ENCODE measurements at regions not wholly inside any gene's neighbourhood (a gene's known extent, or its start where the extent isn't known, plus 50 kb on each side); places are given as distances from the start of the nearest gene placed in this dataset.

- no peak for TF ChIP-seq CTCF (IDR thresholded peaks at IDR 0.05; ENCODE audit: control extremely low read depth, extremely low read depth)
- no peaks in the 10 kb centered on the region for H3K27me3 ChIP-seq (ENCODE audit: control insufficient read depth in 3 of 3, insufficient read depth in 3 of 3, low read length in 2 of 3)
- no peaks in the 10 kb centered on the region for H3K4me1 ChIP-seq (ENCODE audit: control insufficient read depth in 5 of 5, insufficient read depth in 5 of 5, low read length in 5 of 5)
- H3K36me3 ChIP-seq (ENCODE audit: control insufficient read depth in 4 of 4, insufficient read depth in 4 of 4, low read length in 4 of 4), result no peaks in the 10 kb centered on the region
- H3K4me3 ChIP-seq, result no peak overlapping the region
- no peaks in the 10 kb centered on the region for H3K9me3 ChIP-seq (ENCODE audit: control insufficient read depth in 4 of 4, insufficient read depth in 3 of 4, low read length in 3 of 4)
- DNase-seq, result no peak
- H3K27ac ChIP-seq (ENCODE audit: low read depth in 1 of 2, low read length in 1 of 2), result no peak overlapping the region
- H3K9ac ChIP-seq (ENCODE audit: insufficient read depth in 1 of 2, low read length in 2 of 2), result no peak overlapping the region
- no peak for ATAC-seq (ENCODE audit: insufficient read depth, low FRiP score)
- WGBS, 2 donors, result 53 to 73% methylated on average over 8 of the region's 8 CpGs
Observed at GRCh38 chr2:104043864-104044263, 810.1 kb upstream of the POU3F3 start.

GRCh38 chr2:104045071-104045470 is 808.8 kb upstream of the POU3F3 start:
- no peak overlapping the region for H3K27ac ChIP-seq (ENCODE audit: low read depth in 1 of 2, low read length in 1 of 2)
- ATAC-seq (ENCODE audit: insufficient read depth, low FRiP score), result no peak
- H3K36me3 ChIP-seq (ENCODE audit: control insufficient read depth in 4 of 4, insufficient read depth in 4 of 4, low read length in 4 of 4), result no peaks in the 10 kb centered on the region
- no peak for TF ChIP-seq CTCF (IDR thresholded peaks at IDR 0.05; ENCODE audit: control extremely low read depth, extremely low read depth)
- no peaks in the 10 kb centered on the region for H3K27me3 ChIP-seq (ENCODE audit: control insufficient read depth in 3 of 3, insufficient read depth in 3 of 3, low read length in 2 of 3)
- no peaks in the 10 kb centered on the region for H3K9me3 ChIP-seq (ENCODE audit: control insufficient read depth in 4 of 4, insufficient read depth in 3 of 4, low read length in 3 of 4)
- H3K4me3 ChIP-seq, result no peak overlapping the region
- H3K9ac ChIP-seq (ENCODE audit: insufficient read depth in 1 of 2, low read length in 2 of 2), result no peak overlapping the region
- WGBS, 2 donors, result 94 to 95% methylated on average over 5 of the region's 5 CpGs
- H3K4me1 ChIP-seq (ENCODE audit: control insufficient read depth in 5 of 5, insufficient read depth in 5 of 5, low read length in 5 of 5), result no peaks in the 10 kb centered on the region
- no peak for DNase-seq

- DNase-seq (no peak), ATAC-seq (ENCODE audit: insufficient read depth, low FRiP score) (no peak)
- WGBS, 2 donors, result 76 to 82% methylated on average over 2 of the region's 2 CpGs
- Histone ChIP-seq H3K27ac (ENCODE audit: low read depth in 1 of 2, low read length in 1 of 2) (no peak overlapping the region), H3K9me3 (ENCODE audit: control insufficient read depth in 4 of 4, insufficient read depth in 3 of 4, low read length in 3 of 4) (no peaks in the 10 kb centered on the region), H3K36me3 (ENCODE audit: control insufficient read depth in 4 of 4, insufficient read depth in 4 of 4, low read length in 4 of 4) (no peaks in the 10 kb centered on the region), H3K4me1 (ENCODE audit: control insufficient read depth in 5 of 5, insufficient read depth in 5 of 5, low read length in 5 of 5) (no peaks in the 10 kb centered on the region), H3K4me3 (no peak overlapping the region), H3K9ac (ENCODE audit: insufficient read depth in 1 of 2, low read length in 2 of 2) (no peak overlapping the region), H3K27me3 (ENCODE audit: control insufficient read depth in 3 of 3, insufficient read depth in 3 of 3, low read length in 2 of 3) (no peaks in the 10 kb centered on the region)
- TF ChIP-seq CTCF (IDR thresholded peaks at IDR 0.05; ENCODE audit: control extremely low read depth, extremely low read depth), result no peak
Observed at GRCh38 chr2:104046466-104046865, 807.4 kb upstream of the POU3F3 start.

- Histone ChIP-seq H3K4me3 (no peak overlapping the region), H3K9ac (ENCODE audit: insufficient read depth in 1 of 2, low read length in 2 of 2) (no peak overlapping the region), H3K27me3 (ENCODE audit: control insufficient read depth in 3 of 3, insufficient read depth in 3 of 3, low read length in 2 of 3) (no peaks in the 10 kb centered on the region), H3K27ac (ENCODE audit: low read depth in 1 of 2, low read length in 1 of 2) (no peak overlapping the region), H3K4me1 (ENCODE audit: control insufficient read depth in 5 of 5, insufficient read depth in 5 of 5, low read length in 5 of 5) (no peaks in the 10 kb centered on the region), H3K36me3 (ENCODE audit: control insufficient read depth in 4 of 4, insufficient read depth in 4 of 4, low read length in 4 of 4) (no peaks in the 10 kb centered on the region), H3K9me3 (ENCODE audit: control insufficient read depth in 4 of 4, insufficient read depth in 3 of 4, low read length in 3 of 4) (no peaks in the 10 kb centered on the region)
- TF ChIP-seq CTCF (IDR thresholded peaks at IDR 0.05; ENCODE audit: control extremely low read depth, extremely low read depth), result no peak
- no peak for ATAC-seq (ENCODE audit: insufficient read depth, low FRiP score)
- DNase-seq, result no peak
- 90 to 93% methylated on average over 10 of the region's 10 CpGs for WGBS, 2 donors
Observed at GRCh38 chr2:104047516-104047915, 806.4 kb upstream of the POU3F3 start.
